HG03575 (cell line): ENCODE measurements at regions not wholly inside any gene's neighbourhood (a gene's known extent, or its start where the extent isn't known, plus 50 kb on each side); places are given as distances from the start of the nearest gene placed in this dataset.

Experiments used
- ATAC-seq: cut with Tn5 transposase; IDR thresholded peaks from one replicate; pipeline ENCODE4 v1.9.1; 2021; ENCODE audit not compliant: unreplicated experiment, insufficient number of reproducible peaks, low FRiP score; ENCODE audit errors: extremely low read depth

DNA sequence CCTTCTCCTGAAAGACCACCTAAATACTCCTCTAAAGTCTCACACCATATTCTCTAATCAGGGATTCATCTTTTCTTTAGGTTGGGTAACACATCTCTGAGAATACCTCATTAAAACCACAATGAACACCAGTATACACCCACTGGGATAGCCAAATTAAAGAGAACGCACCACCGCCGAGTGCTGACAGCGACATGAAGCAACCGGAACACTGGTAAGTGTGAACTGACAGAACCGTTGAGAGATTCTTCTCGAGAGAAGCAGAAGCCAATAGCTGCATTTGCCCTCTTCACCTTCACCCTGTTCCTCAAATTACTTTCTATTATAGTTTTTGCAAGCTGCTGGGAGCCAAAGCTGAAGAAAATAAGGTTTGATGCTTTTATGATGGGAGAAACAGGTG lies 318.5 kb downstream of the FBXO15 start:
- ATAC-seq = no peak

DNA sequence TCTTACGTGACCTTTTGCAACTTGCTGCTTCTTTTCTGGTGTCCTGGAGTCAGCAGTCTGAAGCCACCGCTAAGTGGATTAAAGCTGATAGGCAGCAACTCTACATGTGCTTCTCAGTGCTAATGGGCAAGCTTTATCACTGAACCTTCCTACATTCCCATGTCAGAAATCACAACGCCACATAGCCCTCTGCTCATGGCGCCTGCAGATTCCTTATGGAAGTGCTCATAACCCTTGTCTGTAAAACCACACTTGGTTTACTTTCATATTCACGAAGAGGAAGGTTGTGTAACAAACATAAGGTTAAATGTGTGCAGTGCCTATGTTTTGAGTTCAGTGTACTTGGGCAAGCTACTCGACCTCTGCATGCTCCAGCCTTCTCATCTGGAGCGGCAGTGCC lies 319.8 kb downstream of the FBXO15 start:
- no peak for ATAC-seq

DNA sequence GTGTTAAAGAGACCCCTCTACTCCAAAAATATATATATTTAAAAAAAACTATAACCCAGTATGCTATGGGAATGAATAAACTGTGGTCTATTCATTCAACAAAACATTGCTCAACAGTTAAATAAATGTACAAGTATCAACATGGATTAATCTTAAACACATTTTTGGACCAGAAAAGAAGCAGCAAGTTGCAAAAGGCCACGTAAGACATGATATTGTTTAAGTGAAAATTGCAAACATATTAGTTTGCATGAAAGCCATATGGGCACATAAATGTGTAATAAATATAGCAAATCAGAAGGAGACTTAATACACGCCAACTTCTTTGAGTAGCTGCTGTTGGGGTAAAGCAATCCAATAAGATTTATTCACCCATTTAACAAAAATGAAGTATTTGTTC lies 321.5 kb downstream of the FBXO15 start:
- no peak for ATAC-seq

DNA sequence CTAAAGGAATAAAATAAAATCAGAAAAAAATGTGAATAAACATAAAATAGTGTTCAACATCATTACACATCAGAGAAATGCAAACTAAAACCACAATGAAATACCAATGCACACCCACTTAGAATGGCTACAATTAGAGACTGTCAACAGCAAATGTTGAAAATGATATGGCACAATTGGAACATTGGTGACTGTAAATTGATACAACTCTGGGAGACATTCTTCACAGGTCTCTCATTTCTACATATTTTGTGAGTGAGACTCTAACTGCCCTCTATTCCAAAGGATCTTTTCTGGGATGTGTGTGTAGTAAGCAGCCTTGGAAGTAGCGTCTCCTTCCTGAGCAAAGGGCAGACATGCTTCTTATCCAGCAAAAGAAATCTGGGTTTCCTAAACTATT lies 323.0 kb downstream of the FBXO15 start:
- ATAC-seq = no peak

DNA sequence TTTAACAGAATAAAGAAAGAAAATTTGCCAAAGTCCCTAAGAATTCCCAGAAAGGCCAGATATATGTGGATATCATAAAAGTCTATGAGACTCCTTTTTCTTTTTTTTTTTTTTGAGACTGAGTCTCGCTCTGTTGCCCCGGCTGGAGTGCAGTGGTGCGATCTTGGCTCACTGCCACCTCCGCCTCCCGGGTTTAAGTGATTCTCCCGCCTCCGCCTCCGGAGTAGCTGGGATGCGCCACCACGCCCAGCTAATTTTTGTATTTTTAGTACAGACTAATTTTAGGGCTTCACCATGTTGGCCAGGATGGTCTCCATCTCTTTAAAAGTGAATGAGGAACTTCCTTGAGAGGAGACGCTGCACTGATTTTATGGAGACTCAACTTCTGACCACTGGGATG lies 335.2 kb downstream of the FBXO15 start:
- no peak for ATAC-seq

DNA sequence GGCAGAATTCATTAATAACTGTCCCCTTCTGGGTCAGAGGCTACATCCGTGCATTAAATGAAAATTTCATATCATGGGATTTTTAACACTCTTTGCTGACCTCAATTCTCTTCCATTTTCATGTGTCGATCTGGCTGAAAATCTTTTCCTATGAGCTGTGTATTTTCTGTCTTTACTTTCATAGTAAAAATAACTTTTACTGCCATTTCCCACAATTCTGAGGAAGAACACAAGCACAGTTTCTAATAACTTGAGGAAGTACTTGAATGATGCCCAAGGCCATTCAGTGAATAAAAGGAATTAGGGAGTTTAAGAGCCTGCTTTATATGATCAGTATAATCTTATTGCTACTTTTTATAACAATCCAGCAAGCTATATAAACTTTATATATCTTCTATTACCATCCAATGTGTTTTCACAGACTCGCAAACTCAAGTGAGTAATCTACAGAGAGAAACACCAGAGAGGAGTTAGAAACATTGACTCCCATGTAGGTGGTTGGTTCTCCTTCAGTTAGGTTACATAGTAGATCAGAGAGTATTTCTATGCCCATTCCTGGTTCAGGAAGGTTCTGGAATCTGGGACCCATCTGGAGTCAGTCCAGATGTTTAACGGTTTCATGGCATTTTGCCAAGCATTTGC lies 340.0 kb downstream of the FBXO15 start:
- ATAC-seq = no peak

DNA sequence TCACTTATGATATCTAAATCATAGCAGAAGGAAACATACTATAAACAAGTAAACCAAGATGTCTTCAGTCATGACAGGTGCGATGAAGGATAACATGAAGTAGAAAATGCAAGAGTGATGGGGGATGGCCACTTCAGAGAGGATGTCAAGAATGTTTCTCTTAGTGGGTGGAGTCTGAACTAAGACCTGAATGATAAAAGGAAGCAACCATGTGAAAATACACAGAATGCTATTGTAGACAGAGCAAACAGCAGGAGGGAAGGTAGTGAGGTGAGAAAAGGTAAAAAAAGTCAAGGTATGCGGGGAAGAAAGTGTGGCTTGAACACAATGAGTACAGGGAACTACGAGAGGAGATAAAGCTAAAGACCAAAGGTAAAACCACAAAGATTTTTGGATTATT lies 341.6 kb downstream of the FBXO15 start:
- no peak for ATAC-seq

DNA sequence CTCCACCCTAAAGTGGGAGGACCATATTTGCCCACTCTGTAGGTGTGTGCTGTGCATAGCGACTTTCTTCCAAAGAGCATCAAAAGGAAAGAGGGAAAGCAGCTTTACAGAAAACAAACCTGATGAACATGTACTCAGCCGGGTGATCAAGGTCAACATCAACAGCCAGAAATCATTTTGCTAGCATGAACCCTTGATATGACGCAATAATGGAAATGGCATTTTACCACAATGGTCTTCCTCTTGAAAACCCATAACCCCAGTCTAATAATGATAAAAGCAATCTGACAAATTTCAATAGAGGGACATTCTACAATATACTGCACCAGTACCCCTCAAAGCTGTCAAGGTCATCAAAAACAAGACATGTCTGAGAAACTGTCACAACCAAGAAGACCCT lies 350.2 kb downstream of the FBXO15 start:
- ATAC-seq = no peak

DNA sequence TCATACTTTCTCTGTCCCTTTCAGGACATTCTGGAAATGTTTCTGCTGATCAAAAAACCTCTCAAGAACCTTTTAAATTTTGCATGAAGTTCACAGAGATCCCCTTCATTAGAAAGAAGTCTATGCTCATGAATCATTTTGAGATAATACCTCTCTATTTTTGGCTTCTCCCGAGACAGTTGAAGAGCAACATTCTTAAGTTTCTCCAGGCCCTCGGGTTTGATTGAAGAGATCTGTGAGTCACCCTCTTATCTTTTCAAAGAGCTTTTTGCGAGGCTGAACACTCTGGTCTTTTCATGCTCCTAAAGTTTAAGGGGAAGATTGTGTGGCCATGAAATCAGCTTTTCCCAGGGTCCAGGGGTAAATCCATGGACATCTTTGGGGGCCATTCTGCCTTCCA lies 354.2 kb downstream of the FBXO15 start:
- ATAC-seq = no peak

DNA sequence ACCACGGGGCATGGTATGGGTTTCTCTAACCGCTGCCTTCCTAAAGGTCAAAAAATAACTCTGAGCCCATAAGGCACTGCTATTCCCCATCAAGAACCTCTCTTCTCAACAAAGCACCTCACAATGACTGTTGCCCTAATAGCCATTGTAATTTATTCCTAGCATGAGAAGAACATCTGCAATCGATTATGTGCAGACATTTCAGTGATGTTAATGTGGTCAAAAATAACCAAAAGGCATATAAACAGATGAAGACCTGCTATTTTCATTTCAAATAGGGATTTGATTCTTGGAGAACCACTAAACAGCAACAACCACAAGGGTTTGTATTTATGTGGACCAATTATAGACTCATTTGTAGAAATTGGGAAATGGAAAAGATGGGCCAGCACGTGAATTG lies 356.6 kb downstream of the FBXO15 start:
- ATAC-seq = no peak

DNA sequence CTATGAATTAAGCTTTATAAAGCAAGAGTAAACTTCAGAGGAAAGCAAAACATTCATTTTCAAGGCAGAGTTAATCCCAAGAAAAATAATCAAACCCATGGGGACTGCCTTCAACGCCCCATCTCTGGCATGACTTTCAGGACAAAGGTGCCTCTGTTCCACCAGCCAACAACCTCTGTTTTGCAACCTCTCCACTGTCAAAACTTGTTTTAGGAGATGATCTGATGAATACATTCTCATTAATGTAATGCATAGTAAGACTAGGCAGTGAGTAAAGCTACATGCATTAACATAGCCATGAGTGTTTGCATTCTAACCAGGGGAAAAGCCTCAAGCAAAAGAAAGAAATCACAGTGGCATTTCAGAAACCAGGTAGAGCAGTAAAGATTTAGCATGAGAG lies 357.0 kb downstream of the FBXO15 start:
- no peak for ATAC-seq

DNA sequence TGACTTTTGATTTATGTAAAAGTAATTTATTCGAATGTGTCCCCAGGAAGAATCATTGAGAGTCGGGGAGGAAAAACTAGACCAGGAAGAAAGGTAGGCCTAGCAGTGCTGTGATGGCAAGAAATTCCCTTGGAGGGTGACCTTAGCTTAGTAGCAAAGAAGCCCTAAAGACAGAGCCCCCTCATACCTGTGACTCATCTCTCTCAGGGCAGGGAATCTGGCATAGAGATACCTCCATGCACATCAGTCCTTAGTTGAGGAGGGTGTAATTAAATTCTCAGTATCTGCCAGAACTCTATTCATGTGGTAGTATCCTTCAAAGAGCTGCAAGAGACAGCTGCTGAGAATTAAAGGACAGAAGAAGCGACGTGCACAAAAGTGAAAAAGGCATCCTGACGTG lies 360.3 kb downstream of the FBXO15 start:
- no peak for ATAC-seq

DNA sequence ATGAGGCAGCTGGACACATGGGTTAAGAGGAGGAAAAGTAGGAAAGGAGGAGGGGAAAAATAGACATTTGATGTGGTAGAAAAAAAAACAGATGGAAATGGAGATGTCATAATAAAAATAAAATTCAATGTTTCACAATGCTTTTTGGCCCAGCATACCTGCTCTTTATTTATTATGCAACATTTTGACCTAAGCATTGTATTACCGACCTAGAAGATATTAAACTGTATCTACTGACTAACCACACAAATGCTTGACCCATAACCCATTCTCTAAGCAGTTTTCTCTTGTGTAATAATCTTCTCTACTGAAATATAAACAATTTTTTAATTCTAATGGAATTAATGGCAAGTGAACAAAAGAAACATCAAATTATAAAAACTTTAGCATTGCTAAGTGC lies 362.3 kb downstream of the FBXO15 start:
- no peak for ATAC-seq

DNA sequence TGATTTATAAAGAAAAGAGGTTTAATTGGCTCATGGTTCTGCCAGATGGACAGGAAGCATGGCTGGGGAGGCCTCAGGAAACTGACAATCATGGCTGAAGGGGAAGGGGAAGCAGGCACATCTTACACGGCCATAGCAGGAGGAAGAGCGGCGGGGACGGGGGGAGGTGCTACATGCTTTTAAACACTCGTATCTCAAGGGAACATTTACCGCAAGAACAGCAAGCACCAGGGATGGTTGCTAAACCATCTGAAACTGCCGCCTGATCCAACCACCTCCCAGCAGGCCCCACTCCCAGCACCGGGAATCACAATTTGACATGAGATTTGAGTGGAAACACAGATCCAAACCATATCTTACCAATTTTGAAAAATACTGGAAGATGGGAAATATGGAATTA lies 362.8 kb downstream of the FBXO15 start:
- ATAC-seq = no peak

DNA sequence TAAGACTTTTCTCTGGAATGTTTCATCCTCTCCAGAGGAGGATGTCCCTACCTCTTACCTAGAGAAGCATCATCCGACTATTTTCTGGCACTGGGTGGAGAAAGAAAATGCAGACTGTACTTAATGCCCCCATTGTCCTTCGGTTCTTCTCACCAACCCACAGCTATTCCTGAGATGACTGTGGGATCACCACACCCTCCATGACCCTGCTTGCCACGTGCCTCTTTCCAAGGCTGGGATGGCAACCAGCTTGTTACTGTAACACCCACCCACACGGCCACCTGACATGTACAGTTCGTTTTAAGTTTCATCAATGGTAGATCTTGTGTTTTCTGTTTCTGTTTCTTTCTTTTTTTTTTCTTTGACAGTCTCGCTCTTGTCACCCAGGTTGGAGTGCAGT lies 365.2 kb downstream of the FBXO15 start:
- no peak for ATAC-seq

DNA sequence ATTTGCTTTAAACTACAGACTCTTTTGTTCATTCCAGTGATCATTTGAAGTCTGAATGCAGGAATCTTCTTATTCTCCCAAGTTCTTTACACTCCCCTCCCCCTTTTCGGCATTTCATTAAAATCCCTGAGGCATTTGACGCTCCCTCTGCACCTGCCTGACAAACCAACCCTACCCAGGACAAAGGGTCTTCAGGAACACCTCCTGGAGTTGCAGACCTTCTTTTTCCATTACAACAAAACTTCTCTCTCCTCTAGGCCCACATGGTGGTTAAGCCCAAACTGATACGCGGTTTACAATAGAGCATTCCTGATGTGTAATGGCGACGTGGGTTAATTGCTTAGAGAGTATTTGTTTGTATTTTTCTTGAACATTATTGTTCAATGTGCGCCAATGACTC lies 367.4 kb downstream of the FBXO15 start:
- ATAC-seq = no peak

DNA sequence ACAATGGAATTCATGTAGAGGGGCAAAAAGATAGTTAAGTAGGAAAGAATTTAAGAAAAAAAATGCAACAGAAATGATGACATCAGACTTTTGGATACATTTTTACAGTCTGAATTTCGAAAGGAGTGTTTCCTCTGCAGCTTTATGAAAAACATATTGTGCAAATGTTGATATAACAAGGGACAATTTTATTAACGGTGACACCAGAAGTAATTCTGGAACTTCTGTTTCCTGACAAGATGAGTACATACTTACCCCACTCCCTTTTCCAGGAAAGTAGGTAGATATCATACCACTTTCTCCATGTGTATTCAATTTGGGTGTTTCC lies 369.6 kb downstream of the FBXO15 start:
- no peak for ATAC-seq

DNA sequence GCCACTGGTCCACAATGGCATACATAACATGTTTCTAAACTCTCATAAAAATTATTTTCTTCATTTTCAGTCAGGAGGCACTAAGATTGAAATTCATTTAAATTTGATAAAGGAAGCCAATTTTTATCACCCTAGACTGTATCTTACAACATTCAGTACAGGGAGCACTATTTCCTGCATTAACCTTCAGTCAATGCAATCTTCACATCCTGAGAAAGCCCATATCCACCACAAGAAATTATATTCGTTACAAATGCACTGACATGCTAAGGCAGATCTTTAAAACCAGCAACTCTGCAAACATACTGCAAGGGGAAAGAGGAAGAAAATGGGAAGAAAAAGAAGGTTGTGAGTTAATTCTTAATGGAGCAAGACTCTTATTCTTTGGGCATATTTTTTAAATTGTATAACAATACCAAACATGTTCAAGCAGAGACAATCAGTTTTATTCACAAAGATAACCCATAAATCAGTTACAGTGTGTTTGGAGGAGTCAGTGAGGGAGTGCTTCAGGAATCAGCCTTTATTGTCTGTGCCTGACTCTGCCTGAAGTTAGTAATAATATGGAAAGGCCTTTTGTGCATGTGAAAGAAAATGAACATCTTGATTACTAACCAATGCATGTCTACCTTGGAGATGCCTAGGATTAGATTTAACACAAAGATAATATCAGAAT lies 370.1 kb downstream of the FBXO15 start:
- ATAC-seq = no peak

DNA sequence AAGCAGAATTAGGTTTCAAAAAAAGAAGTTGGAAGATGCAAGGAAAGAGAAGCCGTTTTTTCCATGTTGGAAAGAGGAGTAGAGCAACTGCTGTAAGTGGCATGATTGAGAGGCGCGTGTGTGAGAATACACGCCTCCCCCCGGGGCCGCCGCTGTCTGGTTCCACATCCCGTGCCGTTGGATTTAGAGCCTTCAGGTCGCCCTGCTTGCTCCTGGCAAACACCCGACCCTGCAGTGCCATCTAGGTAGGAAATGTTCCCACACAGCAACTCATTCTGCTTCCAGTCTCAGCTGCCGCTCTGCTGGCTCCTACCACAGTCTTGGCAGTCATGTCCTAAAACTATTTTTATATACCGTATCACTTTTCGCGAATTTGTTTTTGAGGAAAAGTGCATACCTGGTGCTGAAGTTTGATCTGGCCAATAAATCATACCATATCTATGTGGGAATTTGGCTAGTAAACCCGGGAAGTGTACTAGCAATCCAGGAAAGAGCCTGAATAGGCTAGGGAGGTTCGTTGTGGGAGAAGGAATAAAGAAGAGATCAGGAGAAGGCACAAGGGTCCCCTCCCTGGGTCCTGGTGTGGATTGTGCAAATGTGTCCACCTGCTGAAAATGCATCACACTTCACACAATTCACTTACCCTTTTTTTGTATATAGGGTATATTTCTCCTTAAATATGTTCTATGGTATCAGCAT lies 372.7 kb downstream of the FBXO15 start:
- ATAC-seq = no peak

DNA sequence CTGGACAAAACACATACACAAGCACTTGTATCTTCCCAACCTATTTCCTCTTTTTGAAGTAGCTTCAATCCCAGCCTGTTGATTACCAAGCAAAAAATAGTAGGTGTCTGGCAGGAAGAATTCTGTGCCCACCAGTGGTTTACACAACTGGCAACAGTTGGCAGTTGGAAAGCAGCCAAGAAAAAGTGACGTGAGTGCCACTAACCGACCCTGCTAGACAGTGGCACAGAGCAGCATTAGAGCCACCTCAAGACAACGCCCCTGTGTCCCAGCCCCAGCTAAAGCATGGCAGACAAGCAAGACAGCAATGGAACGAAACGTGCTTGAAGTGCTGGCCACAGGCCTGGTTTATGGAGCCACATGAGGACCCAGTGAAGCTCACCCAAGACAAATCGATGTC lies 379.6 kb downstream of the FBXO15 start:
- ATAC-seq = no peak
